ENCODE measurements at regions not wholly inside any gene's neighbourhood (a gene's known extent, or its start where the extent isn't known, plus 50 kb on each side); places are given as distances from the start of the nearest gene placed in this dataset.
"Not testable (repeated sequence)": the region's sequence is repeated elsewhere in the genome, so short reads cannot be mapped to it uniquely, and the experiment has no call there.

GRCh38 chr7:115559877-115560276, 470.7 kb downstream of the TFEC start:
- DNase-seq (ENCODE audit: low read depth): no peak

GRCh38 chr7:115558161-115558560, 472.4 kb downstream of the TFEC start:
- peak; percentile 68 for DNase-seq (ENCODE audit: low read depth)

DNA sequence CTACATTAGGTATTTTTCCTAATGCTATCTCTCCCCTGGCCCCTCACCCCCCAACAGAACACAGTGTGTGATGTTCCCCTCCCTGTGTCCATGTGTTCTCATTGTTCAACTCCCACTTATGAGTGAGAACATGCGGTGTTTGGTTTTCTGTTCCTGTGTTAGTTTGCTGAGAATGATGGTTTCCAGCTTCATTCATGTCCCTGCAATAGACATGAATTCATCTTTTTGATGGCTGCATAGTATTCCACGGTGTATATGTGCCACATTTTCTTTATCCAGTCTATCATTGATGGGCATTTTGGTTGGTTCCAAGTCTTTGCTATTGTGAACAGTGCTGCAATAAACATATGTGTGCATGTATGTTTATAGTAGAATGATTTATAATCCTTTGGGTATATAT, 473.3 kb downstream of the TFEC start:
- DNase-seq (ENCODE audit: low read depth): not testable (repeated sequence)

DNA sequence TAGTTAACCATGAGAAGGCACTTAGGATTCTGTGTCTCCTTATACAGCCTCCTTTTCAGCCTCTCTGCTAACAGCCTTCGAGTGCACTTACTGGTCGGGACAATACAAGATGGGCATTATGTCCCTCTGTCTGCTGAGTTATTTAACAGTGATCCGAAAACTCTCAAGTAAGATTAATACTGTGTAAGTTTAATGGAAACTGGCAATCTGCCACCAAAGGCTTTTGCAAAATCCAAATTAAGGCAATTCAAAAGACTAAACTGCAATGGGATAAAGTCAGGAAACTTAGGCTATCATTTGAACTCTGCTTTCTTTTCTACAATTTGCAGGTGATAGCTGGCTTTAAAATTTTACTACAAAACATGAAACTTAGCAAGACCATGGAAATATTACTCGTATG, 477.8 kb downstream of the TFEC start:
- no peak for DNase-seq (ENCODE audit: low read depth)

DNA sequence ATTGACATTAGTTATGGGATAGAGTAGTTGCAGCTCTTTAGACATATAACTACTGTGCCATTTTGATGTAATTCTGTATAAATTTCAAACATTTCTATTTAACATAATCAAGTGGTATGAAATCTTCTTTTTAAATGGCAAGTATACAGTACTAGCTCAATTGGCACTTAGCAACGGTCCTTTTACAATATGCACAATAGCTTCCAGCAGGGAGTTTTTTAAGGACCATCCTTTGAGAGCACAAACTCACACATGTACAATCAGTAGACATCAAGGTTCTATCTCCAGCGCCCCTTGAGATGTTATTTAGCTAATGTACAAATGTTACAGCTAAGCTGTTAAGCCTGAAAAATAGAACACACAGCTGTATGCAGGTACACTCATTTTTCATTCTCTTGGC, 480.7 kb downstream of the TFEC start:
- DNase-seq (ENCODE audit: low read depth): no peak

DNA sequence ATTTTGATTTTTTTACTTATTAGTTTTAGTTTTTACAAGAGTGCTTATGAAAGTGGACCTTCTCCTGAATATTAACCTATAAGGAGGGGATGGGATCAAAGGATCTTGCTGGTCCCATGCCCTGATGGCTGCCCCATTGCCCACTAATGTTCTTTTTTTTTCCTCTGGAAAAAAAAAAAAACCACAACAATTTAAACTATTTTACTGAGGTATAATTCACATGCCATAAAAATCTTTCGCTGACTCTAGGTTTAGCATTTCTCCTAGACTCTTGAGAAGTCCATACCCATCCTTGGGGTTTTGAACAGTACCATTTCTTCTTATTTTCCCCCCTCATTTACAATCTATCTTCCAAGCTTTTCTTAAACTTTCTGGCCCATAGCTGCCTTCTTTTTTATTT, 481.8 kb downstream of the TFEC start:
- peak; percentile 15 for DNase-seq (ENCODE audit: low read depth)

DNA sequence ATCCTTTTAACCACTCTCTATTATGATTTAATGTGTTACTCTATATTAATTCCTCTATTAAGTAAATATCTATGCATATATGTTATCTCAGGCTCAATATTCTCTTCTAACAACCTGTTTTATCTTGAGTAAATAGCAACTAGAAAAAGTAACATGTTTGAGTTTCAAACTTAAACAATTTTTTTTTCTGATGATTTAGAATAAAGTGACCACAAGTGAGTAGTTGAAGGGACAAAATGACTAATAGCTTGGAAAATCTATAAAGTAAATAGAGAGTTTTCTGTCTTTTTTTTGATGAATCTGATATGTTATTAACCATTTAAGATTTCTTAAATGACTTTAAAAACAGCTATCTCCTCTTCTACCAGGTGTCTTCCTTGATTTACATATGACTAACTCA, 483.8 kb downstream of the TFEC start:
- no peak for DNase-seq (ENCODE audit: low read depth)

- DNase-seq (ENCODE audit: low read depth): peak; percentile 52
Observed at GRCh38 chr7:115533785-115534184, 496.8 kb downstream of the TFEC start.

GRCh38 chr7:115526278-115526677, 504.3 kb downstream of the TFEC start:
- no peak for DNase-seq (ENCODE audit: low read depth)

GRCh38 chr7:115522174-115522573, 508.4 kb downstream of the TFEC start:
- DNase-seq (ENCODE audit: low read depth): no peak

GRCh38 chr7:115516341-115516740, 514.2 kb downstream of the TFEC start:
- peak; percentile 68 for DNase-seq (ENCODE audit: low read depth)

DNA sequence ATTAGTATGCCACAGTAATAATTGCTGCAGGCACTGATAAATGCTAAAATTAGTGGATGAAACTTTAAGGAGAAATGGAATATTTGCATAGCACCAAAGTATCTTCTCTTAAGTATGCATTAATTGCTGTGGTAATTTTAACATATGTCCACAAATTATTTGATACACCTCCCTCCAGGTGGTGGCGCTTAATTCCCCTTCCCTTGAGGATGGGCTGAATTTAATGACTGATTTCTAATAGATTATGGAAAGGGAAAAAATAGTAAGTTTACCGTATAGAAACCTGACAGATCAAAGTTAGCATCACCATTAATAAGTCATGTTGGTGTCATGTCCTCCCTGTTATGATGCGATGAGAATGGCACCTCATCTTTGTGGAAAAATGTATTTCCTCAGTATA, 519.2 kb downstream of the TFEC start:
- no peak for DNase-seq (ENCODE audit: low read depth)

DNA sequence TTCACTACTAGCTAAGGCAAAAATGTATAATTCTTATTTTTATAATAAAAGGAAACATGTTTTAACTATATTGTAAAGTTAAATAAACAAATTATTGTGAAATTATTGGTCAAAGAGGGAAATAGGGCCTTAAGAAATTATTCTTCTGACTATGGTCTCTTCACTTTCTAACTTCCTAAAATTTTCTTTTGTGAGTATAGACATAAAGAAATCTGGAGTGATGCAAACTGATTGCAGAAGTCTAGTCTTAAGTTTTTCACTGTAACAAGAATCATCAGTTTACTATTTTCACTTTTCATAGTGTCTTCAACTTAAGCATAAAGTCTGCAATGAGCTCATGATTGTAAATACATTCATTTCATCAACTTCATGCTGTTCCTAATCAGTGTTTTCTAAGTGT, 525.4 kb downstream of the TFEC start:
- no peak for DNase-seq (ENCODE audit: low read depth)

DNA sequence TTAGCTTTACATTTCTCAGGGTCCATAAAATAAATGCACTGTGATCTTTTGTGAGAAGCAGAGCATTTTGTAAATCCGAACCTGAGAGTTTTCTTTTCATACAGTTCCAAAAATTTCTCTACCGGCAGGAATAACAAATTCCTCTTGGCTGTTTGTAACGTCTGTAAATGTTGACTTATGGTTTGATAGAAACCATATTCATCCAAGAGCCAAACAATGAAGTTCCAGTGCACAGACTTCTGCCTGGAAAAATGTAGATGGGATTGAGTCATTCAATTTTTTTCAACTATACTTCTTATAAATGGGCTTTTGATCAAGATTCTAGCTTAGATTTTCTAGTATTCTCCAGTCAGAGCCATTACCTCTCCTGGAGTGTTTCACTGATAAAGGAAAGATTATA, 530.6 kb downstream of the TFEC start:
- no peak for DNase-seq (ENCODE audit: low read depth)

- no peak for DNase-seq (ENCODE audit: low read depth)
Observed at GRCh38 chr7:115496006-115496405, 534.6 kb downstream of the TFEC start.

GRCh38 chr7:115494529-115495147, 535.9 kb downstream of the TFEC start:
- DNase-seq (ENCODE audit: low read depth): peak; percentile 9

DNA sequence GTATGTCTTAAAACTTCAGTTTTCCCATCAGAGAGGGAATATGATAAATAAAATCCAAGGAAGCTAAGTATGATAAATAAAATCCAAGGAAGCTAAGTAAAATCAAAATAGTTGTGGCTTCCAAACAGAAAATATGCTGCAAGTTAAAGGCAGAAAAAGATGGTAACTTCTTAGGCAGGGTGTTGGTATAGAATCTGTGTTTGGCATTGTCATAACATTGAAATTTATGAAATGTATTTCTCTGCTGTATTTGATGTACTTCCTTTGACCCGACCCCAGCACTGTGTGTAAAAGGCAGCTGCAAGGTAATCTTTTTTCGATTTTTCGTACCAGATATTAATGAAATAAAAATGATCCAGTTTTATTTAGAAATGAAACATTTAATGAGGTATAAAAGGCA, 537.2 kb downstream of the TFEC start:
- no peak for DNase-seq (ENCODE audit: low read depth)

DNA sequence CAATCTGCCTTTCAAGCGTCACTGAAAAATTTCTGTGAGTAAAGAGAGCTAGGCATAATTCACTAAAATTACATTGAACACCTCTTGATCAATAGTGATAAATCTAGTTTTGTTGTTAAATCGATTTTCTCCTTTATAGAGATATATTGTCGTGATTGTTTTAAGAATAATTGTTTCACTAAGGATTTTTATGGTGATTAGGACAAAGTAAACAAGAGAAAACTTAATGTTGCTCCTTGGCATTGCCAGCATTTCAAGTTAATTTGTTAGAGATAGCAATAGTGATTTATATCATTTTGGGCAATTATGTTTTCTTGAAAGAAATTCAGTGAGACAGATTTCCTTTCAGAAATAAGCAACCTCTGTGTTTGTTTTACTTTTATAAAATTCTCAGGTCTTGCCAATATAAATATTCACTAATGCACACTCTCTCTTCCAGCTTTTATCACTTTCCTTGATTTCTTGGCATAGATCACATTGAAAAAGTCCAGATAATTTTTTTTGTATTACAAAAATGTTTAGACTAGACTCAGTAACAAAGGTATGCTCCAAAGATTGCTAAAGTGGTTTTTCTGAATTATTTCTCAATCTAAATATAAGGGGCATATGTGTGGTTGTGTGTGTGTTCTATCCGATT, 538.7 kb downstream of the TFEC start:
- no peak for DNase-seq (ENCODE audit: low read depth)

DNA sequence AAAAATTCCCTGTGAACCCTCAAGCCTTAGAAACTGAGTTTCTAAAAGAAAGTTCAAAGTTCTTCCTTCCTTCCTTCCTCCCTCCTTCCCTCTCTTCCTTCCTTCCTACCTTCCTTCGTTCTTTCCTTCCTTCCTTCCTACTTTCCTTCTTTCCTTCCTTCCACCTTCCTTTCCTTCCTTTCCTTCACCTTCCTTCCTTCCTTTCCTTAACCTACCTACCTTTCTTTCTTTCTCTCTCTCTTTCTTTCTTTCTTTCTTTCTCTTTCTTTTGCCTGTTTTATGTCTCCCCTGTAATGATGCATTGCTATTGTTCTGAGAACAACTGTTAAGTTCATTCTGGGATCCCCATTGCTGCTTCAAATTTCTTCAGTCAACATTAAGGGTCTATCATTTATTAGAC, 551.1 kb downstream of the TFEC start:
- DNase-seq (ENCODE audit: low read depth): no peak

GRCh38 chr7:115478426-115478825, 552.1 kb downstream of the TFEC start:
- peak; percentile 9 for DNase-seq (ENCODE audit: low read depth)

- peak; percentile 18 for DNase-seq (ENCODE audit: low read depth)
Observed at GRCh38 chr7:115477193-115477651, 553.3 kb downstream of the TFEC start.

- no peak for DNase-seq (ENCODE audit: low read depth)
Observed at GRCh38 chr7:115476671-115477181, 553.8 kb downstream of the TFEC start.

DNA sequence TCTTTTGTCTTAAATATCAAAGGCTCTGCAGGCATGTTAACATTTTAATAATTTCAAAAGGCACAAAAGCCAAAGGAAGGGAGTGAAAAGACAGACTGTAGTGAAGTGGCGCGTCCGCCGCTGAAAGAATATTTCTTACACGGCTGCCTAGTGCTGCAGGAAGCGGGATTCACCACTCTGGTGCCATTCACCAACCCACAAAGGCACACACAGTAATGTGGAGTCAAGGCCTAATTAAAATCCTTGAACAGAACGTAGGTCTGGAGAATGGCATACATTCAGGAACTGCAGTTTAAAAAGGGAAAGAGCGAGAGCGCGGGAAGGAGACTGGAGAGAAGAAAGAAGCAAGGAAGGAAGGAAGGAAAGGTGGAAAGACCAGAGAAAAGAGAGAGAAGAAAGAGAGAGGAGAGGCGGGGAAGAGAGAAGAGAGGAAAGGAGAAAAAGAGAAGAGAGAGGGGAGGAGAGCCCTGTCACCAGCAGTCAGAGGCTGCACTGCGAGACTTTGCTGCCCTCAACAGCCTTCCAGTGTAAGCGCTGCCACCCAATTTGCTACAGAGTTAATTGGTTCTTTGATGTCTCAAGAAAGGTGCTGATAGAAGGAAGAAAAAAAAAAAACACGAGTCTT, 554.0 kb downstream of the MDFIC start:
- DNase-seq (ENCODE audit: low read depth): no peak

All from amniotic epithelial cell (primary cell).